ENCODE measurements at regions not wholly inside any gene's neighbourhood (a gene's known extent, or its start where the extent isn't known, plus 50 kb on each side); places are given as distances from the start of the nearest gene placed in this dataset.

DNA sequence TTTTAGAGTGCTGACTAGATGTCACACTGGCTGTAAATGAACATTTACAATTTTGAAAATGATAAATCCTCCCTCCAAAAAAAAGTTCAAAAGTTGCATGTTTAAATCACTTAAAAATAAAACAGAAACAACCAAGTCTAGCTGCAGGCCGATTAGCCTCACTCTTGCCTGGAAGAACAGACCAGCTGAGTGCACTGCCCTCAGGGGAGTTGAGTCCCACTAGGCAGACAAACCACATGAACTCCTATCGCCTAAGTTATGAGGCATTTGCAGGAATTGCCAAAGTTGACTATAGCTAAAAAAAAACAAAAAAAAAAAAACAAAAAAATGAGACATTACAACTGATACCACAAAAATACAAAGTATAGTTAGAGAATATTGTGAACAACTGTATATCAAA is 510.0 kb downstream of the ANKRD7 start:
- DNase-seq (ENCODE audit: low read depth) = no peak
- H3K4me3 ChIP-seq (ENCODE audit: low read depth, low read length) = no peak overlapping the region
- TF ChIP-seq, protein P1, sequence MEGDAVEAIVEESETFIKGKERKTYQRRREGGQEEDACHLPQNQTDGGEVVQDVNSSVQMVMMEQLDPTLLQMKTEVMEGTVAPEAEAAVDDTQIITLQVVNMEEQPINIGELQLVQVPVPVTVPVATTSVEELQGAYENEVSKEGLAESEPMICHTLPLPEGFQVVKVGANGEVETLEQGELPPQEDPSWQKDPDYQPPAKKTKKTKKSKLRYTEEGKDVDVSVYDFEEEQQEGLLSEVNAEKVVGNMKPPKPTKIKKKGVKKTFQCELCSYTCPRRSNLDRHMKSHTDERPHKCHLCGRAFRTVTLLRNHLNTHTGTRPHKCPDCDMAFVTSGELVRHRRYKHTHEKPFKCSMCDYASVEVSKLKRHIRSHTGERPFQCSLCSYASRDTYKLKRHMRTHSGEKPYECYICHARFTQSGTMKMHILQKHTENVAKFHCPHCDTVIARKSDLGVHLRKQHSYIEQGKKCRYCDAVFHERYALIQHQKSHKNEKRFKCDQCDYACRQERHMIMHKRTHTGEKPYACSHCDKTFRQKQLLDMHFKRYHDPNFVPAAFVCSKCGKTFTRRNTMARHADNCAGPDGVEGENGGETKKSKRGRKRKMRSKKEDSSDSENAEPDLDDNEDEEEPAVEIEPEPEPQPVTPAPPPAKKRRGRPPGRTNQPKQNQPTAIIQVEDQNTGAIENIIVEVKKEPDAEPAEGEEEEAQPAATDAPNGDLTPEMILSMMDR (IDR thresholded peaks at IDR 0.05; ENCODE audit: low read depth, low read length, missing control alignments) = no peak

DNA sequence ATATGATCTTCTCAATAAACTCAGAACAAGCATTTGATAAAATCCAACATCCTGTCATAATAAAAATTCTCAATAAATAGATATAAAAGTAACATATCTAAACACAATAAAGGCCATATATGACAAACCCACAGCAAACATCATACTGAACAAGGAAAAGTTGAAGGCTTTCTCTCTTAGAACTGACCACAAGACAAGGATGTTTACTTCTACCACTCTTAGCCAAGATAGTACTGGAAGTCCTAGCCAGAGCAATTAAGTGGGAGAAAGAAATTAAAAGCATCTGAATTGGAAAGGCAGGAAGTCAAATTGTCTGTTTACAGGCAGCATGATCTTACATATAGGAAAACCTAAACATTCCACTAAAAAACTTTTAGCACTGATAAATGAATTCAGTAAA is 510.9 kb downstream of the ANKRD7 start:
- no peak overlapping the region for H3K4me3 ChIP-seq (ENCODE audit: low read depth, low read length)
- no peak for DNase-seq (ENCODE audit: low read depth)
- TF ChIP-seq, protein P1 (IDR thresholded peaks at IDR 0.05; ENCODE audit: low read depth, low read length, missing control alignments) = no peak

DNA sequence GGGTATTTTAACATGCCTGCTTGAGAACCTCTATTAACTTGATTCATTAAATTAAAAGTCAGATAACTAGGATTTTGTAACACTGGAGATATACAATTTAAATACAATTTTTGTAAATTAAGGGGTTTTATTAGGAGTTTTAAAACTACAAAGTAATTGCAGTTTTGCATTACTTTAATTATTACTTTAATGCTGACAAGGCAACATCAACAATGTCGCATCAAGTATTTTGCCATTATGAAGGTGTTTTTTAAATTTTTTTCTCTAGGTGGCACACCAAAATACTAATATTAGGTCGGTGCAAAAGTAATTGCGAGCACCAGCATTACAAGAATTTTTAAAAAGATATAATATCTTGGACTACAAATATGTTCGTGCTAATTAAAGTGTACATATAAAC is 513.4 kb downstream of the ANKRD7 start:
- H3K4me3 ChIP-seq (ENCODE audit: low read depth, low read length) = no peak overlapping the region
- DNase-seq (ENCODE audit: low read depth) = no peak
- TF ChIP-seq, protein P1 (IDR thresholded peaks at IDR 0.05; ENCODE audit: low read depth, low read length, missing control alignments) = no peak

DNA sequence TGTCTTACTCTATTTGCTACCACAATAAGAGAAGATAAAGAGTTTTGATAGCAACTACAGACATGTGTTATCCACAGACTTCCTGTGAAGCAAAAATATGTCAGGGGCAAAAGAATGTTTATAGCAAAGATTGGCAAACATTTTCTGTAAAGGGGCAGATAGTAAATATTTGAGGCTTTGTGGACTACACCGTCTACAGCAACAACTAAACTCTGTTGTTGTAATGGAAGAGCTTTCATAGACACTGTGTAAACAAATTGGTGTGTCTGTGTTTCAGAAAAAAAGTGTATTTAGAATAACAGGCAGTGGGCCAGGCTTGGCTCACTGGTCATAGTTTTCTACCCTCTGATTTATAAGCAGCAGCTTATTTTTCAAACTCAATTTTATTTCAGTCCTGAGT is 521.4 kb downstream of the ANKRD7 start:
- no peak overlapping the region for H3K4me3 ChIP-seq (ENCODE audit: low read depth, low read length)
- TF ChIP-seq, protein P1 (IDR thresholded peaks at IDR 0.05; ENCODE audit: low read depth, low read length, missing control alignments) = no peak
- DNase-seq (ENCODE audit: low read depth) = no peak

DNA sequence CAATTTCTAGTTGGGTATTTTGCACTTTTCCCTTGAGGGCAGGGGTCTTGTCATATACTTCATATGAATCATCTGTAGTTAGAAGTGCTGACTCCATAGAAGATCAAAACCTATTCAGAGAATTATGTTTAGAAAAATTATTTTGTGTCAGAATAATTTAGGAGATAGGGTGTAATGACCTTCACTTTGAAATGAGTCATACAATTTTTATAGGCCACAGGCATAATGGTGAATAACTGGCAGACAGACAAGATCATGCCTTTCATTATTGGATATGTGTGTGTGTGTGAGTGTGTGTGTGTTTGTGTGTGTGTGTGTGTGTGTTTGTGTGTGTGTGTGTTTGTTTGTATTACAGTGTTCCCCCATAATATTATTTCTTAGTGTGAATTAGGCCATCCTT is 523.0 kb downstream of the ANKRD7 start:
- no peak overlapping the region for H3K4me3 ChIP-seq (ENCODE audit: low read depth, low read length)
- DNase-seq (ENCODE audit: low read depth) = no peak
- TF ChIP-seq, protein P1 (IDR thresholded peaks at IDR 0.05; ENCODE audit: low read depth, low read length, missing control alignments) = no peak

DNA sequence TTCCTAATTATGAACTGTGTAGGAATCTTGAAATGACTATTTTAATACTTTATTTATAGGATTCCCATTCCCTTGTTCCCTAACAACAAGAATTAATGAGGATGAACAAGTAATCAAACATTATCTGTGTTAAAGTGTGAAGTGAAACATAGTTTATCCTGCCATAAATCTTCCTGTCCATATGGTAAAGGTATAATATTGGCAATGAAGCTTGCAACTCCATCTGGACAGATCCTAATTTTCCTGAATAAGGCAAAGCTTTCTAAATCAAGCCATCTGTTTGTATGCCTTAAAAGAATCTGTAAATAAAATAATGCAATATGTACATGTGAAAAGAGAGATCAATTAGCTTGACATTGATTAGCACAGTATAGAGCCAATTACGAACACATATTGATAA is 529.0 kb downstream of the ANKRD7 start:
- no peak for DNase-seq (ENCODE audit: low read depth)
- TF ChIP-seq, protein P1 (IDR thresholded peaks at IDR 0.05; ENCODE audit: low read depth, low read length, missing control alignments) = no peak

DNA sequence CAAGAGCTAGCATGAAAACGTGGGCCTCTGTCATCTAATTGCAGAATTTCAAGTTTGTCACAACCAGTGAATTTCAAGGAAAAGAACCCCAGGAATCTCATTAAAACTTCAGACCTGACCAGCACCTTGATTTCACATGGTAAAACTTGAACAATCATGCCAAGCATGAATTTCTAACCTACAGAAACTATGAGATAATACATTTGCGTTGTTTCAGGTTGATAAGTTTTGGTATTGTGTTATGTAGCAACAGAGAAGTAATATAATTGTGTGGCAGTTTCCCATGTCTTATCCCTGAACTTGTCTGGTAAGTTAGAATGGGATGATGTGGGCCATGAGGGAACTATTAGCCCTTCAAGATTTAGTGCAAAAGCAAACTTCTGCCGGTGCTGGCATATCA is 530.1 kb downstream of the ANKRD7 start:
- TF ChIP-seq, protein P1 (IDR thresholded peaks at IDR 0.05; ENCODE audit: low read depth, low read length, missing control alignments) = no peak
- DNase-seq (ENCODE audit: low read depth) = no peak
- no peak overlapping the region for H3K4me3 ChIP-seq (ENCODE audit: low read depth, low read length)

More for the DNA sequence above, 529.0 kb downstream of the ANKRD7 start:
- H3K4me3 ChIP-seq (ENCODE audit: low read depth, low read length) = no peak overlapping the region

Measured in GM12864 (cell line).